Keratinocyte (primary cell): ENCODE measurements at regions not wholly inside any gene's neighbourhood (a gene's known extent, or its start where the extent isn't known, plus 50 kb on each side); places are given as distances from the start of the nearest gene placed in this dataset.

Experiments
- DNase-seq: peaks from one replicate; pipeline ENCODE4 v3.0.0-alpha.2; 2011; ENCODE audit warnings: low read depth, missing footprints, low spot score
- FAIRE-seq: peaks from 2 replicates; lab custom pipeline; 2011; peaks lifted over from hg19 to GRCh38; lab: Jason Lieb, UNC
- H2AFZ ChIP-seq: 2 replicates; pipeline ENCODE4 v1.6.0; 2012; ENCODE audit warnings: low read length, control low read depth, inconsistent platforms; ENCODE audit not compliant: control insufficient read depth
- H3K27ac ChIP-seq: 2 replicates; pipeline ENCODE4 v1.5.1; 2011; ENCODE audit warnings: low read length; ENCODE audit not compliant: control insufficient read depth, insufficient read depth
- H3K27me3 ChIP-seq: 3 replicates; pipeline ENCODE4 v1.6.0; 2011; ENCODE audit warnings: low read length; ENCODE audit not compliant: control insufficient read depth, insufficient read depth; ENCODE audit errors: extremely low read depth
- H3K36me3 ChIP-seq, 2 experiments: 2 replicates in 1 of 2; 3 replicates in 1 of 2; pipeline ENCODE4 v1.5.1; 2011; ENCODE audit warnings: low read length in 2 of 2, mild to moderate bottlenecking in 1 of 2; ENCODE audit not compliant: control insufficient read depth in 2 of 2, insufficient read depth in 2 of 2; ENCODE audit errors: extremely low read depth in 1 of 2
- H3K4me1 ChIP-seq: 3 replicates; pipeline ENCODE4 v1.5.1; 2011; ENCODE audit warnings: low read length; ENCODE audit not compliant: control insufficient read depth, insufficient read depth; ENCODE audit errors: extremely low read depth
- H3K4me2 ChIP-seq: 3 replicates; pipeline ENCODE4 v1.6.0; 2011; ENCODE audit warnings: low read depth, low read length; ENCODE audit not compliant: control insufficient read depth, insufficient read depth; ENCODE audit errors: extremely low read depth
- H3K4me3 ChIP-seq, 3 experiments: fragments of 200-600 bp in 1 of 3; sonication (generic) in 1 of 3; 2 replicates in 2 of 3; 3 replicates in 1 of 3; pipeline ENCODE4 v1.5.1; 2011 to 2016; ENCODE audit warnings: low read length in 3 of 3, mild to moderate bottlenecking in 3 of 3, control low read depth in 2 of 3, inconsistent platforms in 1 of 3, low read depth in 1 of 3, mixed read lengths in 1 of 3, mixed run types in 1 of 3, moderate library complexity in 1 of 3; ENCODE audit not compliant: control insufficient read depth in 2 of 3, insufficient read depth in 2 of 3; ENCODE audit errors: extremely low read depth in 1 of 3
- H3K79me2 ChIP-seq: 2 replicates; pipeline ENCODE4 v1.6.0; 2012; ENCODE audit warnings: low read length; ENCODE audit not compliant: control insufficient read depth, insufficient read depth
- H3K9ac ChIP-seq: 3 replicates; pipeline ENCODE4 v1.6.0; 2011; ENCODE audit warnings: low read length; ENCODE audit not compliant: control insufficient read depth, insufficient read depth; ENCODE audit errors: extremely low read depth
- H3K9me1 ChIP-seq: 3 replicates; pipeline ENCODE4 v1.6.0; 2011; ENCODE audit warnings: low read length; ENCODE audit not compliant: control insufficient read depth, insufficient read depth; ENCODE audit errors: extremely low read depth
- H3K9me3 ChIP-seq: 2 replicates; pipeline ENCODE4 v1.5.1; 2012; ENCODE audit warnings: low read depth, low read length; ENCODE audit not compliant: control insufficient read depth
- H4K20me1 ChIP-seq: 3 replicates; pipeline ENCODE4 v1.6.0; 2011; ENCODE audit warnings: low read length; ENCODE audit not compliant: control insufficient read depth, insufficient read depth; ENCODE audit errors: extremely low read depth
- CTCF ChIP-seq, 3 experiments: IDR thresholded peaks in 1 of 3; conservative IDR thresholded peaks in 1 of 3; optimal IDR thresholded peaks in 1 of 3; 2 replicates in 2 of 3; 3 replicates in 1 of 3; pipeline versions ENCODE3 to v1.5.1; 2011; ENCODE audit warnings: low read length in 3 of 3, mild to moderate bottlenecking in 3 of 3, moderate library complexity in 2 of 3, control low read depth in 1 of 3, inconsistent platforms in 1 of 3; ENCODE audit not compliant: insufficient read depth in 2 of 3; ENCODE audit errors: extremely low read depth in 1 of 3
- EZH2 ChIP-seq: IDR thresholded peaks from one replicate; pipeline ENCODE4 v1.6.1; 2012; ENCODE audit warnings: inconsistent platforms, mild to moderate bottlenecking, low read length, moderate library complexity
- dilution Hi-C: fragments of 300-500 bp; cut with MboI; formaldehyde crosslinking; loops from one replicate; pipeline ENCODE4 v1.7.0; 2020; ENCODE audit warnings: low sequenced_read_pairs; ENCODE audit not compliant: extremely low pct_ligation_motif_present

- H3K36me3 ChIP-seq = no peaks in the 10 kb centered on the region
- H3K4me2 ChIP-seq = no peak overlapping the region
- TF ChIP-seq EZH2 (no peak), CTCF (optimal IDR thresholded peaks at IDR 0.05 in 1 of 3, IDR thresholded peaks at IDR 0.05 in 1 of 3, conservative IDR thresholded peaks at IDR 0.05 in 1 of 3; ENCODE audit: extremely low read depth in 1 of 3, insufficient read depth in 2 of 3, low read length in 3 of 3) (no peak)
- DNase-seq (no peak), FAIRE-seq (no peak)
- no peaks in the 10 kb centered on the region for H4K20me1 ChIP-seq
- no peaks in the 10 kb centered on the region for H3K79me2 ChIP-seq
- no peak overlapping the region for H3K27ac ChIP-seq
- no peak overlapping the region for H2AFZ ChIP-seq
- no peaks in the 10 kb centered on the region for H3K27me3 ChIP-seq
- no peak overlapping the region for H3K4me3 ChIP-seq
- no peaks in the 10 kb centered on the region for H3K4me1 ChIP-seq
- no peaks in the 10 kb centered on the region for H3K9me1 ChIP-seq
- H3K9me3 ChIP-seq = no peaks in the 10 kb centered on the region
- dilution Hi-C loops = no loop called here
- H3K9ac ChIP-seq = no peak overlapping the region
Observed at GRCh38 chr14:83660597-83660996, 1869.3 kb upstream of the FLRT2 start.

DNA sequence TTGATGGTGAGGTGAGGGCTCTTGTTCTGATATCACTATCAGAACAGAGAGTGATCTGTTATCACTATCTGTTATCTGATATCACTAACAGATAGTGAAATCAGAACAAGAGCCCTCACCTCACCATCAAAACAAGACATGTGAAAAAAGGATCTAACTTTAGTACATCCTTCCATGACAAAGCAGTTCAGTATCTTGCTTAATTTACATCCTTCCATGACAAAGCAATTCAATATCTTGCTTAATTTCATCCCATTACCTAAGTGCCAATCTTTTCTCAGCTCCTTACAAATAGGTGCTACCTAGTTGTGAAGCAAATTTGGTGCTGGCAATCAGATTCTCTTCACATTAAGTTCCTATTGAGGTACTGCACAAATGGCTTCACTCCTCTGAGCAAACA is 1865.6 kb upstream of the FLRT2 start:
- H3K4me2 ChIP-seq = no peak overlapping the region
- H3K9me3 ChIP-seq = no peaks in the 10 kb centered on the region
- dilution Hi-C loops = no loop called here
- FAIRE-seq = no peak
- no peaks in the 10 kb centered on the region for H3K4me1 ChIP-seq
- H3K36me3 ChIP-seq = no peaks in the 10 kb centered on the region
- no peak overlapping the region for H2AFZ ChIP-seq
- H3K27ac ChIP-seq = no peak overlapping the region
- H3K9me1 ChIP-seq = no peaks in the 10 kb centered on the region
- no peaks in the 10 kb centered on the region for H4K20me1 ChIP-seq
- H3K79me2 ChIP-seq = no peaks in the 10 kb centered on the region
- no peak overlapping the region for H3K9ac ChIP-seq
- H3K4me3 ChIP-seq = no peak overlapping the region
- no peaks in the 10 kb centered on the region for H3K27me3 ChIP-seq
- DNase-seq = no peak
- TF ChIP-seq EZH2 = no peak

GRCh38 chr14:83689265-83689664 is 1840.7 kb upstream of the FLRT2 start:
- Histone ChIP-seq H3K4me2 (no peak overlapping the region), H3K27me3 (no peaks in the 10 kb centered on the region), H2AFZ (no peak overlapping the region), H3K4me1 (no peaks in the 10 kb centered on the region), H3K27ac (no peak overlapping the region), H3K79me2 (no peaks in the 10 kb centered on the region), H4K20me1 (no peaks in the 10 kb centered on the region), H3K9ac (no peak overlapping the region), H3K9me1 (no peaks in the 10 kb centered on the region), H3K9me3 (no peaks in the 10 kb centered on the region), H3K36me3 (no peaks in the 10 kb centered on the region), H3K4me3 (no peak overlapping the region)
- no peak for TF ChIP-seq CTCF (optimal IDR thresholded peaks at IDR 0.05 in 1 of 3, IDR thresholded peaks at IDR 0.05 in 1 of 3, conservative IDR thresholded peaks at IDR 0.05 in 1 of 3; ENCODE audit: extremely low read depth in 1 of 3, insufficient read depth in 2 of 3, low read length in 3 of 3)
- dilution Hi-C loops = no loop called here
- FAIRE-seq (no peak), DNase-seq (no peak)
